ENCODE measurements at regions not wholly inside any gene's neighbourhood (a gene's known extent, or its start where the extent isn't known, plus 50 kb on each side); places are given as distances from the start of the nearest gene placed in this dataset.

DNA sequence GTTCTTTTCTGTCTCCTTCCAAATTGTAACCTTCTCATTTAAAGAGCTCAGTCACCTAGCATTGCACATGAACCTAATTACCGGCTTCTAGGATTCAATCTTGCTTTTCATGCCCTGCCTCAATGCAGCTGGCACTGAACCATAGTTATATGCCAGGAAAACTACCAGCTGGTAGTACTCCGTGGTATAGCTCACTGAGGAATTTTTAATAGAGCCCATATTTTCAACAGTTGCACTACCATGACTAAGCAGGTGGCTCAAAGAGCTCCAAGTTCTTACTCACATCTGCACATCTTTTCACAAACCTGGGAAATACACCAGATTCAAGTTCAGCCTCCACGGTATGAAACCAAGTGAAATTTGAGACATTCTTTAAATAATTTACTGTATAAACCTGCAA, 363.5 kb downstream of the GRB14 start:
- H3K27ac Mint-ChIP-seq = no peak overlapping the region
- ATAC-seq (no peak), DNase-seq (no peak)

DNA sequence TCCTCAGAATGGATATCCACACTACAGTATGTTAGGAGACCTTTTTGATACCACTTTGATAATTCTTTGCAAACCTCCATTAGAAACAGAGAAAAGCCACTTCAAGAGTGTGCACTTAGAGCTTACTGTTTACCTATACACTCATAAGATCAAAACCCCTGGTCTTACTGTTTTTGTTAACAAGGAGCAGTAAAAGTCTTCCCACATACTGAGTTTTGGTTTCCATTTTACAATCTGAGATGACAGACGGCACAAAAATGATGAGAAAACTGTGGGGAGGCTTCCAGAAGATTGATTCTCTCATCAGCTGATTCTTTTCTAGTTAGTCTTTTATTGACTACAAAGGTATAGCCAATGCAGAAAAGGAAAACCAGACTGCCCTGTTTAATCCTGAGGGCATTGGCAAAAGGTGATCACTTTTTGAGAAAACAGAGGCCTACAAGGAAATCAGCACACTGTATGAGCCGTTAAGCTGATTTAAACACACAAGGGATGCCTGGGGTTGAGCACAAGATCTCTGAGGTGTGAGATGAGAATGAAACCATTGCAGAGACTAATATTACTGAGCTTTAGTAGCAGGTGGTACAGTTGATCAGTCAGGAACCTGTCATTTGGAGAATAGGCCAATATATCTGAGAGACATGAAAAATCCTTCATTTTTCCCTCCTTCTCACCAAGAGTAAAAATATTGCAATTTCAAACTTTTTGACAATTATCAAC, 368.6 kb downstream of the GRB14 start:
- no peaks in the 10 kb centered on the region for H3K4me1 Mint-ChIP-seq
- no peak overlapping the region for H3K27ac Mint-ChIP-seq
- H3K4me3 Mint-ChIP-seq = no peak overlapping the region
- ATAC-seq = no peak
- no peaks in the 10 kb centered on the region for H3K9me3 Mint-ChIP-seq
- no peak for DNase-seq
- no peaks in the 10 kb centered on the region for H3K36me3 Mint-ChIP-seq (ENCODE audit: low read depth)
- H3K27me3 Mint-ChIP-seq = no peaks in the 10 kb centered on the region

More for the DNA sequence above, 363.5 kb downstream of the GRB14 start:
- Mint-ChIP-seq H3K27me3 (no peaks in the 10 kb centered on the region), H3K36me3 (ENCODE audit: low read depth) (no peaks in the 10 kb centered on the region), H3K4me1 (no peaks in the 10 kb centered on the region), H3K4me3 (no peak overlapping the region), H3K9me3 (peaks cover 7% of the 10 kb centered on the region)

DNA sequence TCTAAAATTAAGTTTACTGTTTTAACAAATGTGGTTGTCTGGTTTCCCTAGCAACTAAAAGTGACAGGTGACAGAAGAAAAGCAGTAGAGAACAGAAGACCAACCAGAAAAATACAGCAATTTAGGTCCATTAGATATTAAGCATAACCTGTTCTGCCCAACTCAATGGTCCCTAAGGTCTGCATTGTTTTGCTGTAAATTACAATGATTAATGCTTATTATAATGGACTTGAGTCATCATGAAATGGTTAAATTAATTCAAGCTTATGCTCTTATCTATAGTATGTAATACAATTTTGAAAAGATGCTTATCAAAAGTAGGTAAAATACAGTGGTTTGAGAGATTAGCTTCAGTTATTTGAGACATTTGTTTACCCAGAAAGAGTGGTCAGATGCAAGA, 378.0 kb downstream of the GRB14 start:
- no peak for DNase-seq
- Mint-ChIP-seq H3K36me3 (ENCODE audit: low read depth) (no peaks in the 10 kb centered on the region), H3K4me3 (no peak overlapping the region), H3K27ac (no peak overlapping the region), H3K4me1 (no peaks in the 10 kb centered on the region), H3K27me3 (no peaks in the 10 kb centered on the region), H3K9me3 (peaks cover 6% of the 10 kb centered on the region)
- ATAC-seq = no peak

DNA sequence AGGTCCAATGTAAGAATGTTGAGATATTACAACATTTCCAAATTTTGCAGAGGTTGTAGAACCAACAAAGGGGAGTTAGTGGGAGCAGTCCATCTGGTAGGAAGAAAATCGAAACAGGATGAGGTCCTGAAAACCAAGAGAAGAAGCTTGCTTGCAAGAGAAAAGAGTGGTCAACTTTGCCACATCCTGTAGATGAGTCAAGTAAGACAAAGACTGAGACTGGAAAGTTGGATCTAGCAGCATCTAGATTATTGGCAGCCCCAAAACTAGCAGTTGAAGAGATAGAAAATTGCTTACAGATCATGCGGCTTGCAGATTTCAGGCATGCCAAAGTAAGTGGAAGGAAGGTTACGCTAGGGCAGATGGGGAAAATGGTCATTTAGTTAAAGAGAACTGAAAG, 378.9 kb downstream of the GRB14 start:
- H3K27me3 Mint-ChIP-seq = no peaks in the 10 kb centered on the region
- H3K4me3 Mint-ChIP-seq = no peak overlapping the region
- no peak for ATAC-seq
- no peak for DNase-seq
- no peak overlapping the region for H3K27ac Mint-ChIP-seq
- H3K4me1 Mint-ChIP-seq = no peaks in the 10 kb centered on the region
- no peaks in the 10 kb centered on the region for H3K36me3 Mint-ChIP-seq (ENCODE audit: low read depth)
- H3K9me3 Mint-ChIP-seq = peaks cover 6% of the 10 kb centered on the region

DNA sequence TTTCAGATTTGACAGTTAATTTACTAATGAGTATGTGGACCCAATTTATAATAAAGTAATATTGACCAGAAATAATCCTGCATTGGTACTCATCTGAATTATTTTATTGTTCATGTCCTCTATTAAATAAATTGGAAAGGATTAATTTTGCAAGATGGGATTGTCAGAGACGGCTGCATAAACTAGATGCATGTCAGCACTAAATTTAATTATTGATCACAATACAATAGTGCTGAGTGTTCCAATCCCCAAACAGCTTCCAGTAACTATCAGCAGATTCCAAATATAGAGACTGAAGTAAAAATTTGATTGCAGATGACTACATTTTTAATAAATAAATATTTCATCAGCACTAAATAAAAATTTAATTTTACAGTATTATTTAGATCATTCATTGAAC, 387.2 kb downstream of the GRB14 start:
- H3K9me3 Mint-ChIP-seq = no peaks in the 10 kb centered on the region
- DNase-seq (no peak), ATAC-seq (no peak)
- no peak overlapping the region for H3K27ac Mint-ChIP-seq
- no peaks in the 10 kb centered on the region for H3K27me3 Mint-ChIP-seq
- no peaks in the 10 kb centered on the region for H3K36me3 Mint-ChIP-seq (ENCODE audit: low read depth)
- no peaks in the 10 kb centered on the region for H3K4me1 Mint-ChIP-seq
- H3K4me3 Mint-ChIP-seq = no peak overlapping the region

DNA sequence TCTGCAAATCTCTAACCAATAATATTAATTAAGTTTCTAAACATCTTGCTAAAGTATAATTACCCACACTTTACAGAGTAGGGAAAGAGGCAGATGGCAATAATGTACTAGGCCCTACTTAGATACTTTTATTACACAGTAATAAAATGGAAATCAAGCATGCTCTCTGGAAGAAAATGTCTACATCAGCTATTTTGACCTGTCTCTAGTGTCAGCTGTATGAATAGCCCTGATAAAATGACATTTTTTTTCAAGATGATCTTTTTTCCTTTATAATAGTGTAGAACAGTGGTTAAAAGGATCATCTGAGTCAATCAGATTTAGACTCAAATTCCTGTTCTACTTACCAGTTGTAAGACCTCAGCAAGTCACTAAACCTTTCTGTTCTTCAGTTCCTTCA, 397.3 kb downstream of the GRB14 start:
- no peak overlapping the region for H3K4me3 Mint-ChIP-seq
- DNase-seq (no peak), ATAC-seq (no peak)
- no peaks in the 10 kb centered on the region for H3K27me3 Mint-ChIP-seq
- no peak overlapping the region for H3K27ac Mint-ChIP-seq
- H3K4me1 Mint-ChIP-seq = no peaks in the 10 kb centered on the region
- H3K9me3 Mint-ChIP-seq = peaks cover 8% of the 10 kb centered on the region
- no peaks in the 10 kb centered on the region for H3K36me3 Mint-ChIP-seq (ENCODE audit: low read depth)

DNA sequence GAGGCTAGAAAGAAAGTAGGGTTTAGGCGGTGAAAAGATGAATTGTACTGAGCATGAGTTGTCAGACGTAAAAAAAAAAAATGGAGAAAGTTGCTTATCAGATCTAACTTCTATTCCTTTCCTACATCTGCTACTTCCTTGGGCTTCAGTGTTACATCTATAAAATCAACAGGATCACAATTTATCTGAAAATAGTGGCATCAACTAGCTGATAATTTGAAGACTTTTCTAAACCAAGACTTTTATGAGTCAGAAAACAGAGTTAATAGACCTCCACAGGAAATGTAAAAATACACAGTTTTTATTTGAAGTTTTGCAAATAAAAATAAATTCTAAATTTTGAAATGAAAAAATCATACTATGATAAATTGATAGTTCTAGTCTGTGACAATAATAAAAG, 399.8 kb downstream of the GRB14 start:
- Mint-ChIP-seq H3K27me3 (no peaks in the 10 kb centered on the region), H3K4me3 (no peak overlapping the region), H3K4me1 (no peaks in the 10 kb centered on the region), H3K27ac (no peak overlapping the region), H3K36me3 (ENCODE audit: low read depth) (no peaks in the 10 kb centered on the region), H3K9me3 (peaks cover 8% of the 10 kb centered on the region)
- DNase-seq (no peak), ATAC-seq (no peak)

DNA sequence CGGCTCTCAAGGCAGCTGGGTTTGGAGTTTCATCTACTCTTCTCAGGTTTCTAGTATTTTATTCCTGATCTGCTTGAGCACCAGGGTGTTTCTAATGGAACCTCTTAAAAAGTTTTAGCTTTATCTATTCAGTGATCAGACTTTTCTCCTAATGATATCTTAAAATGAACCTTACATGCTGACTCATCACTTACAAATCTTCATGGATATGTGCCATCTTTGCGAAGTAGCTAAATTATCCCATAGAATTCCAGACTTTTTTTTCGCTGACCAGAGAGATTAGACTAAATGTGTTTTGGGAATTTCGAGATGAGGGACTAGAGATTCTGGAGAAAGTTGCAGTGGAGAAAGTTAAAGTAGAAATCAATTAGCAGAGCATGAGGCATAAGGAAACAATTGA, 401.0 kb downstream of the GRB14 start:
- no peak for ATAC-seq
- Mint-ChIP-seq H3K9me3 (peaks cover 8% of the 10 kb centered on the region), H3K36me3 (ENCODE audit: low read depth) (no peaks in the 10 kb centered on the region), H3K4me3 (no peak overlapping the region), H3K4me1 (no peaks in the 10 kb centered on the region), H3K27me3 (no peaks in the 10 kb centered on the region), H3K27ac (no peak overlapping the region)
- DNase-seq = no peak

DNA sequence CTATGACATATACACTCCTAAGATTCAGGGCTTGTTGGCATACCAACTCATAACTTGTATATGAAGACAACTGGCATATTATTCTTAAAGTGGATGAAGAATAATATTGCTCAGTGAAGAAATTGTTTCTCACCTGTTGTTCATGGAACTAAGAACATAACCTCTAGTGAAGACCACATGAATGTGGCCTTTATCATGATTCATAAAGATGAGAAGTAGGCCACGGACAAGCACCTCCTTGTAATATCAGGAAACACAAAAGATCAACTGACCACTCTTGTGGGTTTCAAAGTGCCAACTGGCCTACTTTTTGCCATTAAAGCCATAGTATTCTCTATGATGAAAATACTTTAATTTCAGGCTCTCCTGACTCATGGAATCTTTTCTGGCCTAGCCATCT, 407.4 kb downstream of the GRB14 start:
- ATAC-seq (no peak), DNase-seq (no peak)
- Mint-ChIP-seq H3K4me3 (no peak overlapping the region), H3K9me3 (peaks cover 15% of the 10 kb centered on the region), H3K27ac (no peak overlapping the region), H3K36me3 (ENCODE audit: low read depth) (no peaks in the 10 kb centered on the region), H3K4me1 (no peaks in the 10 kb centered on the region), H3K27me3 (no peaks in the 10 kb centered on the region)

DNA sequence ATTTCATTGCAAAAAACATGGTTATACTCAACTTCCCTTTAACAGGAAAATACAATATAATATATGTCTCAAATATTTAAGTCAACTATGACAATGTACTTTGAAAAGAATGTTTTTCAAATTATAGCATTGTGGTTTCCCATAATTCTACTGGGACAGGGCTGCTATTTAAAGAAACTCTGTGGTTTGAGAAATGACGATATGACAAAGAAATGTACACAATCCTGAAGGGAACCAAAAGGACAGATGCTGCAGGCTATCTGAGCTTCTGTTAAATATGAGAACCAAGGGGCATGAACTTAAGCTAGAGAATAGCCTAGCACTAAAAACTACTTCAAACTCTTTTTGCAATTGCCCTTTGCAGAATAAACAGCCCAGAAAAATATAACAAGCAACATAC, 415.9 kb downstream of the GRB14 start:
- Mint-ChIP-seq H3K36me3 (ENCODE audit: low read depth) (no peaks in the 10 kb centered on the region), H3K9me3 (peaks cover 11% of the 10 kb centered on the region), H3K27ac (no peak overlapping the region), H3K4me3 (no peak overlapping the region), H3K4me1 (no peaks in the 10 kb centered on the region), H3K27me3 (no peaks in the 10 kb centered on the region)
- ATAC-seq = no peak
- no peak for DNase-seq

DNA sequence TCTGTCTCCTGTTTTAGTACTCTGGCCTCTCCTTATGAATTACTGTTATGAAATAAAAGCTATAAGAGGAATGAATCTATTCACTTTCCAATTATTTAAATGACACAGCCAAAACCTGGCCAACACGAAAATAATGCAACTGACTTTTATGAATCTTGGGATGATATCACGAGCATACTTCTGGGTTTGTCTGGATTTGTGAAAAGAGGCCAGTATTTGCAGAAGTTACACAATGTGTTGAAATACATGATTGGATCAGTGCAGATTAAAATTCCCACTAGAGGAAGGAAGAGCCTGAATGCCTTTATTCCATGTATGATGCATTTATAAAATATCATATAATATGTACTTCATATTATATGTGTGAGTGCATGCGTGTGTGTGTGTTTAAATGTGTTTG, 418.2 kb downstream of the GRB14 start:
- ATAC-seq (no peak), DNase-seq (no peak)
- no peaks in the 10 kb centered on the region for H3K27me3 Mint-ChIP-seq
- H3K9me3 Mint-ChIP-seq = peaks cover 3% of the 10 kb centered on the region
- H3K4me1 Mint-ChIP-seq = no peaks in the 10 kb centered on the region
- H3K4me3 Mint-ChIP-seq = no peak overlapping the region
- H3K36me3 Mint-ChIP-seq (ENCODE audit: low read depth) = no peaks in the 10 kb centered on the region
- no peak overlapping the region for H3K27ac Mint-ChIP-seq

DNA sequence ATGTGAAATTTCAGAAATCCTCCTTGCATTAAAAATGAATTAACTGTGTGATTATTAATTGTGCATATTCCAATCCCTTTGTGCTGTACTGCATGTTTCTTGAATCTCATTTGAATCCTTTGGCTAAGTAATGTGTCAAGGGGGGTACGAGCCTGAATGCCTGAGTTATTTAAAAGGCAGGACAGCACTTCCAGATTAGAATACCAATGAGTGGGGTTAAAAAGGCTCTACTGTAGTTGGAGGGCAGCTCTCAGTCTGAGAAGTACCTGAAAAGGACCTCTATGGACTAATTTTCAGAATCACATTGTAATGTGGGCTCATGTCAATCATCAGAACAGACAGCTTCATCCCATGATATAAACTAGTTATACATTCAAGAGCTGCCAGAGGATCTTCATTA, 423.0 kb downstream of the GRB14 start:
- no peaks in the 10 kb centered on the region for H3K4me1 Mint-ChIP-seq
- no peak overlapping the region for H3K27ac Mint-ChIP-seq
- no peak for ATAC-seq
- H3K9me3 Mint-ChIP-seq = peaks cover 3% of the 10 kb centered on the region
- no peaks in the 10 kb centered on the region for H3K36me3 Mint-ChIP-seq (ENCODE audit: low read depth)
- no peaks in the 10 kb centered on the region for H3K27me3 Mint-ChIP-seq
- no peak overlapping the region for H3K4me3 Mint-ChIP-seq
- DNase-seq = no peak

DNA sequence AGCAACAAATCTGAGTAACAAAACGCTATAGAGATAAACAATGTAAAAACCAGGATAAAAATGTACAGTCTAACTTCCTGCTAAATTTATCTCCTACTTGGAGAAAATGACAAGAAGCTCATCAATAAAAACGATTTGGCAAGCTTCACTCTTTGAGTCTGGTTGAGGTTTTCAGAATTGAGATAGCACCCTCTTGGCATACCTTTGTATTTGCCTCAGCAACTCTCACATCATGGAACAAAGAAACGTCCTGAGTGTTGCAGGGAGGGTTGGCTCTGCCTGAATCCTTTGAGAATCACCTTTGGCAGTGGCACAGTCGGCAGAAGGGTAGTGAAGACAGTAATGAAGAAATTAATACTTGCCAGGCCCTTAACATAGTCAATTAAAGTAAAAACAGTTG, 430.6 kb downstream of the GRB14 start:
- ATAC-seq = no peak
- Mint-ChIP-seq H3K27ac (no peak overlapping the region), H3K4me1 (no peaks in the 10 kb centered on the region), H3K36me3 (ENCODE audit: low read depth) (no peaks in the 10 kb centered on the region), H3K9me3 (peaks cover 17% of the 10 kb centered on the region), H3K27me3 (no peaks in the 10 kb centered on the region), H3K4me3 (no peak overlapping the region)
- no peak for DNase-seq

DNA sequence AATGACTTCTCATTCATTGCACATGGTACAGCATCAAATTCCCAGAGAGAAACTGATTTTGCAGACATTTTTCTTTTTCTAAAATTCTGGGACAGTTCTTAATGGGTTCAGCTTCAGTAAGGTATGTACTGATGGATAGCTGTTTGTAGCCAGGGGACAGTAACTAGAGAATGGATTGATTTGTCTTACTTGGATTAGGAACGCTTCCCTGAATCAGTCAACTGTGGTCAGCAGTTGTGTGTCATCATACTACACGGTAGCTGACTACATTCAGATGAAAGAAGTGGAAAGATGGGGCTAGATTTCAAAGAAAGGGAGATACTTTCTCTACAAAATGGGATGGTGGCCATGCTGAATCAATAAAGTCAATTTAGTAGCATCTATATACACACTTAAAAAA, 431.4 kb downstream of the GRB14 start:
- Mint-ChIP-seq H3K36me3 (ENCODE audit: low read depth) (no peaks in the 10 kb centered on the region), H3K27ac (no peak overlapping the region), H3K4me1 (no peaks in the 10 kb centered on the region), H3K4me3 (no peak overlapping the region), H3K9me3 (peaks cover 17% of the 10 kb centered on the region), H3K27me3 (no peaks in the 10 kb centered on the region)
- DNase-seq (no peak), ATAC-seq (no peak)

DNA sequence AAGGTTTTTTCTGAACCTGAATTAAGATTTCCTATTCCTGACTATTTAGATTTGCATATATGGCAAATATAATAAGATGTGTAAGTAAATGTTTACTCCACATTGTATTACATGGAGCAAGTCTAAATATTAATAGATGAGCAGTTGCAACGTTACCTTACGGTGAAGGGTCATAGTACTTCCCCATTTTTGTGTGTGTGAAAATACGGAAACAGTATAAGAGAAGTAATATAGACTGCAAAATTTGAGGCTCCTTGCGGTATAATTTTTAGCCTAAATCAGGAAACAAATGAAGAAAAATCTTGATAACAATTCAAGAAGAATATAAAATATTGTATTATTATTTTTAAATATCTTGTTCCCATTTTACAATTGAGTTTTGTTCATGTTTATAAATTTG, 434.2 kb downstream of the GRB14 start:
- Mint-ChIP-seq H3K4me3 (no peak overlapping the region), H3K4me1 (no peaks in the 10 kb centered on the region), H3K27ac (no peak overlapping the region), H3K9me3 (peaks cover 11% of the 10 kb centered on the region), H3K36me3 (ENCODE audit: low read depth) (no peaks in the 10 kb centered on the region), H3K27me3 (no peaks in the 10 kb centered on the region)
- ATAC-seq = no peak
- DNase-seq = no peak

DNA sequence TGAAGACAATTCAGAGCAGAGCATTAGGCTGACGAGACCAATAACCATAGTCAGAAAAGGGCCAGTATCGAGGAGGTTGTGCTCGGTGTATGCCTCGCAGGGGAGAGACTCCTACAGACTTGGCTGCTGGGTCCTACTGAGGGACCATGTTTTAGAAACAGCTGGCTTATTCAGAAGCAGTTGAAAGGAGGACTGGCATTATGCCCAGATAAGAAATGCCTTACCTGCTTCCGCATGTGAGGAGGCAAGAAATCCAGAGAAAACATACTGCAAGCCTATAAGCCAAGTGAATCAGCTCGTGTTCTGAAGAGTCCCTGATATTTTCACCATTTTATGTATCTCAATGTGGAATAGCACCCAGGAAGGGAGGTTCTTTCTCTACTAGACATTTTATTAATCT, 434.7 kb downstream of the GRB14 start:
- peaks cover 11% of the 10 kb centered on the region for H3K9me3 Mint-ChIP-seq
- no peak overlapping the region for H3K4me3 Mint-ChIP-seq
- no peaks in the 10 kb centered on the region for H3K27me3 Mint-ChIP-seq
- H3K27ac Mint-ChIP-seq = no peak overlapping the region
- H3K36me3 Mint-ChIP-seq (ENCODE audit: low read depth) = no peaks in the 10 kb centered on the region
- DNase-seq (no peak), ATAC-seq (no peak)
- no peaks in the 10 kb centered on the region for H3K4me1 Mint-ChIP-seq

All from activated naive CD8-positive, alpha-beta T cell treated with anti-CD3 and anti-CD28 coated beads, Interleukin-2, amount 50 U/mL, for 24 hours (primary cell).